H1 (cell line): ENCODE measurements at regions not wholly inside any gene's neighbourhood (a gene's known extent, or its start where the extent isn't known, plus 50 kb on each side); places are given as distances from the start of the nearest gene placed in this dataset.

Source experiments
- GTF2F1 ChIP-seq: IDR thresholded peaks from 2 replicates; pipeline ENCODE4 v1.6.1; 2012; ENCODE audit warnings: low read depth, low read length, improper control_type of control experiment, borderline replicate concordance
- HDAC2 ChIP-seq, 2 experiments: fragments of 300-600 bp in 1 of 2; sonication (generic) in 1 of 2; IDR thresholded peaks; 2 replicates each; pipeline ENCODE4 v1.6.1; 2011 to 2012; ENCODE audit warnings: low read depth in 2 of 2, low read length in 2 of 2, mild to moderate bottlenecking in 2 of 2, moderate library complexity in 2 of 2, borderline replicate concordance in 1 of 2, inconsistent platforms in 1 of 2
- HDAC6 ChIP-seq: IDR thresholded peaks from one replicate; pipeline ENCODE4 v1.7.1; 2012; ENCODE audit warnings: low read depth, mild to moderate bottlenecking, inconsistent platforms, low read length, moderate library complexity
- SIN3A ChIP-seq, 2 experiments: IDR thresholded peaks in 1 of 2; conservative IDR thresholded peaks in 1 of 2; 2 replicates each; pipeline ENCODE4 v1.6.1; 2011 to 2012; ENCODE audit warnings: low read length in 2 of 2, improper control_type of control experiment in 1 of 2, low read depth in 1 of 2, mild to moderate bottlenecking in 1 of 2
- SP1 ChIP-seq: IDR thresholded peaks from 2 replicates; pipeline ENCODE4 v1.6.1; 2011; ENCODE audit warnings: low read depth, low read length
- SUZ12 ChIP-seq: fragments of 200-600 bp; sonication (generic); IDR thresholded peaks from 2 replicates; pipeline ENCODE4 v1.6.1; 2012; ENCODE audit warnings: mild to moderate bottlenecking, inconsistent platforms, low read length, moderate library complexity, mixed read lengths
- TBP ChIP-seq: IDR thresholded peaks from 2 replicates; pipeline ENCODE4 v1.6.1; 2011; ENCODE audit warnings: low read depth, low read length, improper control_type of control experiment
- YY1 ChIP-seq: IDR thresholded peaks from 2 replicates; pipeline ENCODE4 v1.6.1; 2011; ENCODE audit warnings: low read depth, mild to moderate bottlenecking, low read length
- ZNF274 ChIP-seq: IDR thresholded peaks from 2 replicates; pipeline ENCODE4 v1.7.0; 2012; ENCODE audit warnings: low read length, borderline replicate concordance; ENCODE audit errors: extremely low read depth
- TF ChIP-seq, protein P1 (sequence below): fragments of 300-600 bp; sonication (generic); IDR thresholded peaks from 2 replicates; pipeline ENCODE4 v1.7.1; 2012; ENCODE audit warnings: low read length, moderate library complexity, mild to moderate bottlenecking, inconsistent platforms; ENCODE audit not compliant: insufficient replicate concordance
- TF ChIP-seq, protein P2 (sequence below): IDR thresholded peaks from 2 replicates; pipeline ENCODE4 v1.6.1; 2011; ENCODE audit warnings: low read depth, mild to moderate bottlenecking, low read length; ENCODE audit not compliant: insufficient read depth

- TF ChIP-seq, protein P1, sequence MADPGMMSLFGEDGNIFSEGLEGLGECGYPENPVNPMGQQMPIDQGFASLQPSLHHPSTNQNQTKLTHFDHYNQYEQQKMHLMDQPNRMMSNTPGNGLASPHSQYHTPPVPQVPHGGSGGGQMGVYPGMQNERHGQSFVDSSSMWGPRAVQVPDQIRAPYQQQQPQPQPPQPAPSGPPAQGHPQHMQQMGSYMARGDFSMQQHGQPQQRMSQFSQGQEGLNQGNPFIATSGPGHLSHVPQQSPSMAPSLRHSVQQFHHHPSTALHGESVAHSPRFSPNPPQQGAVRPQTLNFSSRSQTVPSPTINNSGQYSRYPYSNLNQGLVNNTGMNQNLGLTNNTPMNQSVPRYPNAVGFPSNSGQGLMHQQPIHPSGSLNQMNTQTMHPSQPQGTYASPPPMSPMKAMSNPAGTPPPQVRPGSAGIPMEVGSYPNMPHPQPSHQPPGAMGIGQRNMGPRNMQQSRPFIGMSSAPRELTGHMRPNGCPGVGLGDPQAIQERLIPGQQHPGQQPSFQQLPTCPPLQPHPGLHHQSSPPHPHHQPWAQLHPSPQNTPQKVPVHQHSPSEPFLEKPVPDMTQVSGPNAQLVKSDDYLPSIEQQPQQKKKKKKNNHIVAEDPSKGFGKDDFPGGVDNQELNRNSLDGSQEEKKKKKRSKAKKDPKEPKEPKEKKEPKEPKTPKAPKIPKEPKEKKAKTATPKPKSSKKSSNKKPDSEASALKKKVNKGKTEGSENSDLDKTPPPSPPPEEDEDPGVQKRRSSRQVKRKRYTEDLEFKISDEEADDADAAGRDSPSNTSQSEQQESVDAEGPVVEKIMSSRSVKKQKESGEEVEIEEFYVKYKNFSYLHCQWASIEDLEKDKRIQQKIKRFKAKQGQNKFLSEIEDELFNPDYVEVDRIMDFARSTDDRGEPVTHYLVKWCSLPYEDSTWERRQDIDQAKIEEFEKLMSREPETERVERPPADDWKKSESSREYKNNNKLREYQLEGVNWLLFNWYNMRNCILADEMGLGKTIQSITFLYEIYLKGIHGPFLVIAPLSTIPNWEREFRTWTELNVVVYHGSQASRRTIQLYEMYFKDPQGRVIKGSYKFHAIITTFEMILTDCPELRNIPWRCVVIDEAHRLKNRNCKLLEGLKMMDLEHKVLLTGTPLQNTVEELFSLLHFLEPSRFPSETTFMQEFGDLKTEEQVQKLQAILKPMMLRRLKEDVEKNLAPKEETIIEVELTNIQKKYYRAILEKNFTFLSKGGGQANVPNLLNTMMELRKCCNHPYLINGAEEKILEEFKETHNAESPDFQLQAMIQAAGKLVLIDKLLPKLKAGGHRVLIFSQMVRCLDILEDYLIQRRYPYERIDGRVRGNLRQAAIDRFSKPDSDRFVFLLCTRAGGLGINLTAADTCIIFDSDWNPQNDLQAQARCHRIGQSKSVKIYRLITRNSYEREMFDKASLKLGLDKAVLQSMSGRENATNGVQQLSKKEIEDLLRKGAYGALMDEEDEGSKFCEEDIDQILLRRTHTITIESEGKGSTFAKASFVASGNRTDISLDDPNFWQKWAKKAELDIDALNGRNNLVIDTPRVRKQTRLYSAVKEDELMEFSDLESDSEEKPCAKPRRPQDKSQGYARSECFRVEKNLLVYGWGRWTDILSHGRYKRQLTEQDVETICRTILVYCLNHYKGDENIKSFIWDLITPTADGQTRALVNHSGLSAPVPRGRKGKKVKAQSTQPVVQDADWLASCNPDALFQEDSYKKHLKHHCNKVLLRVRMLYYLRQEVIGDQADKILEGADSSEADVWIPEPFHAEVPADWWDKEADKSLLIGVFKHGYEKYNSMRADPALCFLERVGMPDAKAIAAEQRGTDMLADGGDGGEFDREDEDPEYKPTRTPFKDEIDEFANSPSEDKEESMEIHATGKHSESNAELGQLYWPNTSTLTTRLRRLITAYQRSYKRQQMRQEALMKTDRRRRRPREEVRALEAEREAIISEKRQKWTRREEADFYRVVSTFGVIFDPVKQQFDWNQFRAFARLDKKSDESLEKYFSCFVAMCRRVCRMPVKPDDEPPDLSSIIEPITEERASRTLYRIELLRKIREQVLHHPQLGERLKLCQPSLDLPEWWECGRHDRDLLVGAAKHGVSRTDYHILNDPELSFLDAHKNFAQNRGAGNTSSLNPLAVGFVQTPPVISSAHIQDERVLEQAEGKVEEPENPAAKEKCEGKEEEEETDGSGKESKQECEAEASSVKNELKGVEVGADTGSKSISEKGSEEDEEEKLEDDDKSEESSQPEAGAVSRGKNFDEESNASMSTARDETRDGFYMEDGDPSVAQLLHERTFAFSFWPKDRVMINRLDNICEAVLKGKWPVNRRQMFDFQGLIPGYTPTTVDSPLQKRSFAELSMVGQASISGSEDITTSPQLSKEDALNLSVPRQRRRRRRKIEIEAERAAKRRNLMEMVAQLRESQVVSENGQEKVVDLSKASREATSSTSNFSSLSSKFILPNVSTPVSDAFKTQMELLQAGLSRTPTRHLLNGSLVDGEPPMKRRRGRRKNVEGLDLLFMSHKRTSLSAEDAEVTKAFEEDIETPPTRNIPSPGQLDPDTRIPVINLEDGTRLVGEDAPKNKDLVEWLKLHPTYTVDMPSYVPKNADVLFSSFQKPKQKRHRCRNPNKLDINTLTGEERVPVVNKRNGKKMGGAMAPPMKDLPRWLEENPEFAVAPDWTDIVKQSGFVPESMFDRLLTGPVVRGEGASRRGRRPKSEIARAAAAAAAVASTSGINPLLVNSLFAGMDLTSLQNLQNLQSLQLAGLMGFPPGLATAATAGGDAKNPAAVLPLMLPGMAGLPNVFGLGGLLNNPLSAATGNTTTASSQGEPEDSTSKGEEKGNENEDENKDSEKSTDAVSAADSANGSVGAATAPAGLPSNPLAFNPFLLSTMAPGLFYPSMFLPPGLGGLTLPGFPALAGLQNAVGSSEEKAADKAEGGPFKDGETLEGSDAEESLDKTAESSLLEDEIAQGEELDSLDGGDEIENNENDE, result no peak
- TF ChIP-seq SP1 (no peak), HDAC2 (IDR thresholded peaks at IDR 0.05; ENCODE audit: borderline replicate concordance in 1 of 2, low read depth in 2 of 2, low read length in 2 of 2) (no peak), HDAC6 (no peak), GTF2F1 (no peak), YY1 (no peak), TBP (no peak), SIN3A (conservative IDR thresholded peaks at IDR 0.05 in 1 of 2, IDR thresholded peaks at IDR 0.05 in 1 of 2; ENCODE audit: low read depth in 1 of 2, low read length in 2 of 2) (no peak), ZNF274 (no peak), SUZ12 (no peak)
- TF ChIP-seq, protein P2, sequence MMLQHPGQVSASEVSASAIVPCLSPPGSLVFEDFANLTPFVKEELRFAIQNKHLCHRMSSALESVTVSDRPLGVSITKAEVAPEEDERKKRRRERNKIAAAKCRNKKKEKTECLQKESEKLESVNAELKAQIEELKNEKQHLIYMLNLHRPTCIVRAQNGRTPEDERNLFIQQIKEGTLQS, result no peak
These were observed 286.6 kb upstream of the HDAC4 start (continued) for GRCh38 chr2:239687441-239687840.
